GM21723 (cell line): ENCODE measurements at regions not wholly inside any gene's neighbourhood (a gene's known extent, or its start where the extent isn't known, plus 50 kb on each side); places are given as distances from the start of the nearest gene placed in this dataset.

ENCODE experiments used
- ATAC-seq: cut with Tn5 transposase; IDR thresholded peaks from one replicate; pipeline ENCODE4 v1.9.1; 2021; ENCODE audit warnings: mild to moderate bottlenecking, moderate library complexity; ENCODE audit not compliant: unreplicated experiment

GRCh38 chr9:81490605-81491331 is 198.6 kb downstream of the TLE1 start:
- ATAC-seq: no peak

- ATAC-seq: no peak
Observed at GRCh38 chr9:81489046-81489445, 200.3 kb downstream of the TLE1 start.

GRCh38 chr9:81480828-81481604 is 208.3 kb downstream of the TLE1 start:
- ATAC-seq: no peak

- no peak for ATAC-seq
Observed at GRCh38 chr9:81479573-81479972, 209.8 kb downstream of the TLE1 start.

- no peak for ATAC-seq
Observed at GRCh38 chr9:81477669-81478068, 211.7 kb downstream of the TLE1 start.

DNA sequence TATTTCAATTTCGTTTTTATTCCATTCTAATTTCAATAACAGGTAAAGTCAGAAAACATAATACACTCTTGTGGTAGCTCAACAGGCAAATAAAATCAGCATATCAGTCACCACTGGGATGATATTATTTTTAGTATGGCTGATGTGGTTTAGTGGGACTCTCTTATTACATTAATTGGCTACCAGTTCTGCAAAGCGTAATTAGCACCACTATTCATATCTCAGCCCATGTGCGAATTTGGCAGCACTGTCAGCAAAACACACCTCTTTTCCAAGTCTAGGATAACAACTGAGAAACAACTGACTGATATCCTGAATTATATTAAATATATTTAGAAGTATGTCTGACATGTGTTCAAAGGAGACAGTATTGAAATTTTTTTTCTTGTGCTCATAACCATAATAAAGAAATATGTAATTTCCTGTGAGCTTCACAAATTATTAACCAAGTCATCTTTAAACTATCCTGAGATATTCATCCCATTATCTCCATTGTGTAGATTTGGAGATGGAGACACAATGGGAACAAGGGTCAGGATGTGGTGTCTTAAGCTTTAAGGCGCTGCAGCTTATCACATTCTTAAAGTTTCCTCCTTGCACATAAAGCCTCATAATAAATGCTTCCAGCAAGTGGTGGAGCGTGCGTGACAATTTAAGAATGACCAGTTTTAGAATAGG is 212.4 kb downstream of the TLE1 start:
- no peak for ATAC-seq

GRCh38 chr9:81474792-81475191 is 214.6 kb downstream of the TLE1 start:
- ATAC-seq: no peak

DNA sequence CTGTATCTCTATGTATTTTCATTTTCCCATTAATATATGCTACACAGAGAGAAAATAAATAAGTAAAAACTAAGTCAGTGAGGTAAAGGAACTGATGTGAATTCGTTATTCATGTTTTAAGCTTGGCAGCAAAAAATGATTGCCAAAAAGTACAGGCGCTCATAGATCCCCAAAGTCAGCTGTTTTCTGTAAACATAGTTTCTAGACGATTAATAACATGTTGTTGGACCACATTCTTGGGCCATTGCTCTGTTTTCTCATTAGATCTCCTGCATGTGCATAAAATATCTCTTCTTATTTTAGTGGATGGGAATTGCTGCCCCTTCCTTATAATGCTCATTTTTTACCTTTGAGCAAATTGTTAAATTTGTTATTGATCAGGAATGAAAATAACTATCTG is 215.2 kb downstream of the TLE1 start:
- no peak for ATAC-seq

DNA sequence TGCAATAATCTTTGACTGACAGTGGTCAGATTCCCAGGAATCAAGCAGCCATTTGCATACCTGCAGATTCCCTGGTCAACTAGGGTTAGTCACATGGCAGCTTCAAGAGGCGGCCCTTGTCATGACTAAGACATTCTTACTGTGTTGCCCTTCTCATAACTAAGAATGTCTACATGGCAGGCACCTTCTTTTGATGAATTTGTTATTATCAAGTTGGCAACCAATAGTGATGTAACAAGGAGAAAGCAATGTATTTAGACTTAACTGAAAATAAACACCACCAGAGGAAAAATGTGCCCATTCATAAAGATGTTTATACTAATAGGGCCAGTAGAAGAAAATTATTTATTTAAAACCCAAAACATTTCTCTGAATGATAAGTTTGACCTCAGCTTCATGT is 215.6 kb downstream of the TLE1 start:
- no peak for ATAC-seq

- no peak for ATAC-seq
Observed at GRCh38 chr9:81473206-81473605, 216.1 kb downstream of the TLE1 start.

DNA sequence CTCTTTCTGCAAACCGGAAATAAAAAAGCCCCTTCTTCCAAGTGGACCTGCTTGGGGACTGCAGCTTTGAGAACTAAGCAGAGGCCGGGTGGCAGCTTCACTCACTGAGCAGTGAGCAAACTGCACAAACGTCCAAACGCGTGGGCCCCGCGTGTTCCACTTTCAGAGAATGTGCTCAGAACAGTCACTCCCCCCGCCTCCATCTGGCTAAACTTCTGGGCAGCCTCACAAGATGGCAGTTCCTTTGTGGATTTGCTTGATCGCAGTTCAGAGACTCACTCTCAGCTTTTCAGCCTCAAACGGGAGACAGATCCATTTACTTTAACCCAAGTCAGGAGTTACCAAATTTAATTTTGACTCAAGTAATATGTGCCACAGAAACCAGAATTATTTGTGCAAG is 216.6 kb downstream of the TLE1 start:
- no peak for ATAC-seq

DNA sequence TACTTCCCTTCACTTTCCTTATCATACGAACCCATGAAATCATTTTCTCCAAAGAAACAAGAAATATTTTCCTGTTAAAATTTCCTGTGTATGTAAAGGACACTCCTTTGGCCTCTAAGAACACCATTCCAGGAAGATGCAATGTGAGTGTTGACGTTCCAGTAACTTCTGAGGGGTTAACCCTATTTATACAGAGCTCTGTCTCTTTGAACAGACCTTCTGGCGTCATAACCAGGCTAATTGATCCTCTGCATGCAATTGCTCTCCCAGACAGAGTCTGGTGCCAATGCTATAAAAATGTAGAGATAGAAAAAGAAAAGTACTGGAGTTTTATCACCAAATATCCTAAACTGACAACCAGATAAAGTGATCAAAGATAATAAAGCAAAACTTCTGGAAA is 218.5 kb downstream of the TLE1 start:
- no peak for ATAC-seq

DNA sequence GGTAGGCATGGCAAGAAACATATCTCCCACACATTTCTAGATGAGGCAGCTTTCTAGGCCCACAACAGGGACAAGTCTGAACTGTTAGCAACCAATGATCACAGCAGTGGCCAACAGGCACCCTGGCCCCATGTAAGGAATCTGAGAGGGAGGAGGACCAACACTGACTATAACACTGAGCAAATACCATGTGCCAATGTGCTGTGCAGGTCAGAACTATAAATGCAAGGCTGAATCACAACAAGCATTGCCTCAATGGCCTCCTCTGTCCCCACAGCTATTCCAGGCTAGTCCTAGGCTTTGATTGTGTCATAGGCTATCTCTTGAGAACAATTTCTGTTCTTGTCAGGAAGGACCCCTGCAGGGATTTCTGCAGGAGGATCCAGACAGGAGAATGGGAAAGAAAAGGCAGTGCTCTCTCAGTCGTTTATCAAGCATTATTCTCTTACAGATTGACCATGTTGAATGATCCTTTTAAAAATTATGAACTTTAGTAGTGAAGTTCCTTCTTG is 221.2 kb downstream of the TLE1 start:
- no peak for ATAC-seq

DNA sequence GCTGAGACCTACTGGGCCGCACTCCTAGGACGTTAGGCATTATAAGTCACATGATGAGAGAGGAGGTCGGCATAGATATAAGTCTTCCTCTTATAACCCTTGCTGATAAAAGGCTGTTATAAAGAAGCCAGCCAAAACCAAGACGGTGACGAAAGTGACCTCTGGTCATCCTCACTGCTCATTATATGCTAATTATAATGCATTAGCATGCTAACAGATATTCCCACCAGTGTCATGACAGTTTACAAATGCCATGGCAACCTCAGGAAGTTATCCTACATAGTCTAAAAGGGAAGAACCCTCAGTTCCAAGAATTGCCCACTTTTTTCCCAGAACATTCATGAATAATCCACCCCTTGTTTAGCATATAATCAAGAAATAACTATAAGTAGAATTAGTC is 222.4 kb downstream of the TLE1 start:
- no peak for ATAC-seq

DNA sequence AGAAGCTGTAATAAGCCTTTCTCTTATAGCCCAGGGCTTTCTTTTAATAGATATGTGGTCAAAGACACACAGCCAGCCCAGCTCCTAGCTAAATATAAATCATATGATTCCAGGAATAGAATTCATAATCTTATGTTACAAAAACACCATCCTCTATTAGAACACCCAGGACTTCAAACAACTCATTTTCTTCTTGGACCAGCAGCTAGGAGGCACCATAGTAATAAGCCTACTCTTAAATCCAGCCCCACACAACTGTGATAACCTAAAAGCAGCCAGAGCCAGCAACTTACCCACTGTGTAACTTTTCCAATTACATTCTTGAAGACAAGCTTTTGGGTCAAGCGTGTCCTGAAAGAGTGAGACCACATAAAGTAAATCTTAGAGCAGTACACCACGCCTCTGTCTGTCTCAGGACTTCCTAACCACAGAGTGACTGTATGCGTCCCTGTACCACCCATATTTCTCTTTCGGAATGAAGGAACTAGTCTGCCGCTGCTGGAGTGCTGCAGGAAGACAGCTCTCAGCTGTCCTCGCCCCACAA is 223.8 kb downstream of the TLE1 start:
- ATAC-seq: no peak

- ATAC-seq: no peak
Observed at GRCh38 chr9:81462801-81463200, 226.5 kb downstream of the TLE1 start.

- ATAC-seq: no peak
Observed at GRCh38 chr9:81461196-81461595, 228.2 kb downstream of the TLE1 start.

DNA sequence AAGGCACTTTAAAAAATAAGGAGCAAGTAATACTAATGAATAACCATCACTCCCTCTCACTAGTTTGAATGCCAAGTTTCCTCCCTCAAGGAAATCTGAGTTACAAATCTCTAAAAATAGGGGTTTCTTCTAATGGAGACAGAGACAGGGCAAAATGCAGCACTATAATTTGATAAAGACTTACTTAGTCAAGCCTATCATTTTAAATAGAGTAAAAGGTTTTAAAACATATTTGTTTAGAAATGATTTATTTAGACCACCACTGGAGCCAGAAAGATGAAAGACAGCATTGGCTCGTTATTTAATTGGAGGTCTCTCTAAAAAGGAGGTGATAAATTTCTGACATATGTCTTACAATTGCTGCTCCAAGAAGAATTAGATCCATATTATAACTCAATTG is 228.7 kb downstream of the TLE1 start:
- no peak for ATAC-seq

DNA sequence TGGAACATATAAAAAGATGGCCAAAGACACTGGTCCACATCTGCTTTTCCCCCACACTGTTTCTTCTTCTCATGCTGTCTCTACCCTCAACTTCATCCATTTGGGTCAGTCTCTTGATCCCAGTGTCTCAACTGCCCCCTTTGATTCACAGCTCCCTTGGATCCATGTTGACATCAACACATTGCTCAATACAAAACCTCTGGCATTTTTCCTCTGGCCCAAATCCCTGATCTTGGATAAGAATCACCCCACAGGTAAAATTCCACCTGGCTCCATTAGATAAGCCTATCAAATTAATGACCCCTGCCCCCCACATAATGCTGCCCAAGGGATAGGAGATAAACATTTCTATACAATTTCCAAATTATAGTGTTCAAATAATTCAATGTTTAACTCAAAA is 229.8 kb downstream of the TLE1 start:
- ATAC-seq: no peak

GRCh38 chr9:81456431-81457006 is 232.8 kb downstream of the TLE1 start:
- ATAC-seq: no peak
